Pancreas (tissue), 10 donors: ENCODE measurements at regions not wholly inside any gene's neighbourhood (a gene's known extent, or its start where the extent isn't known, plus 50 kb on each side); places are given as distances from the start of the nearest gene placed in this dataset.

Experiments used
- ATAC-seq, 4 donors: fragments of 200-7000 bp; cut with Tn5 transposase; one replicate each; pipeline versions ENCODE4 v1.8.0 to v1.9.1; 2020; ENCODE audit warnings: mild to moderate bottlenecking in 4 of 4, moderate library complexity in 4 of 4
- DNase-seq, 6 donors: peaks; one replicate each; pipeline ENCODE4 v3.0.0-alpha.2; 2020
- FAIRE-seq: peaks from 2 replicates; lab custom pipeline; 2012; peaks lifted over from hg19 to GRCh38; lab: Jason Lieb, UNC
- H3K27ac ChIP-seq, 4 donors: fragments of 200-600 bp; sonication (generic); 1 replicate in 3 of 4; 2 replicates in 1 of 4; pipeline versions ENCODE4 v1.5.0 to v1.8.0; 2020
- H3K27me3 ChIP-seq, 4 donors: fragments of 200-600 bp; one replicate each; pipeline ENCODE4 v1.8.0; 2021
- H3K36me3 ChIP-seq, 3 donors: fragments of 200-600 bp; sonication (generic) in 1 of 3; one replicate each; pipeline versions ENCODE4 v1.5.0 to v1.8.0; 2020 to 2021
- H3K4me1 ChIP-seq, 3 donors: fragments of 200-600 bp; one replicate each; pipeline ENCODE4 v1.8.0; 2021
- H3K4me3 ChIP-seq, 4 donors: fragments of 200-600 bp; sonication (generic) in 2 of 4; one replicate each; pipeline versions ENCODE4 v1.5.0 to v1.8.0; 2020 to 2021
- H3K9me3 ChIP-seq, 4 donors: fragments of 200-600 bp; one replicate each; pipeline ENCODE4 v1.8.0; 2021
- WGBS, 2 donors: extraction: QIAGEN DNeasy Blood & Tissue Kit; methylation state at CpG; one replicate each; pipeline ENCODE4 v1.1.7; 2013; 5-methylcytosine and 5-hydroxymethylcytosine counted together
- intact Hi-C, 3 donors: fragments of 100-400 bp; cut with DNase I; formaldehyde crosslinking; loops; one replicate each; pipeline versions ENCODE4 v1.11.1 to v1.14.2; 2022
- TF ChIP-seq, protein P1 (sequence below), 4 donors: fragments of 200-600 bp; sonication (generic) in 3 of 4; IDR thresholded peaks; one replicate each; pipeline versions ENCODE4 v1.5.0 to v1.8.0; 2021; ENCODE audit warnings: antibody characterized with exemption in 4 of 4
- donor health status: healthy with polysubstance abuse.
- donor health status: DM: no; HTN: no; CAD: no; lungs with moderate emphysema.
- donor health status: DM: no; HTN: no; CAD: no.
- donor health status: control.
- donor health status: control.
- donor health status: Bipolar disorder and iron deficiency.
- donor health status: DM: yes; HTN: yes; CAD: no.
- donor health status: DM: no; HTN: no; CAD: no.
- donor health status: DM: no; HTN: no; CAD: no.
- donor health status: DM: yes; HTN: yes; CAD: no.

DNA sequence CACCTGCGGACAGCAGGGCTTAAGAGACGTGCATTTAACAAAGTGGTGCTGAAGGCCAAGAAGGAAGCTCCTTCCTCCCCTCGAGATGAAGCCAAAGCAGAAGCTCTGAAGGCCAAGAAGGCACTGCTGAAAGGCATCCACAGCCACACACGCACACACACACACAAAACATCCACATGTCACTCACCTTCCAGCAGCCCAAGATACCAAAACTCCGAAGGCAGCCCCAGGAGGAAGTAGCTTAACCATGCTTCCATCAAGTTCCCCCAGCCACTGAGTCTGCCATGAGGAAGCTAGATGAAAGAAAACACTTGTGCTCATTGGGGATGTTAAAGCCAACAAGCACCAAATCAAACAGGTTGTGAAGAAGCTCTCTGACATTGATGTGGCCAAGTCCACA is 175.7 kb upstream of the POU3F3 start:
- no peaks in the 10 kb centered on the region for H3K9me3 ChIP-seq
- intact Hi-C loops, result no loop called here
- no peak overlapping the region for H3K4me3 ChIP-seq
- no peaks in the 10 kb centered on the region for H3K27me3 ChIP-seq
- TF ChIP-seq, protein P1, sequence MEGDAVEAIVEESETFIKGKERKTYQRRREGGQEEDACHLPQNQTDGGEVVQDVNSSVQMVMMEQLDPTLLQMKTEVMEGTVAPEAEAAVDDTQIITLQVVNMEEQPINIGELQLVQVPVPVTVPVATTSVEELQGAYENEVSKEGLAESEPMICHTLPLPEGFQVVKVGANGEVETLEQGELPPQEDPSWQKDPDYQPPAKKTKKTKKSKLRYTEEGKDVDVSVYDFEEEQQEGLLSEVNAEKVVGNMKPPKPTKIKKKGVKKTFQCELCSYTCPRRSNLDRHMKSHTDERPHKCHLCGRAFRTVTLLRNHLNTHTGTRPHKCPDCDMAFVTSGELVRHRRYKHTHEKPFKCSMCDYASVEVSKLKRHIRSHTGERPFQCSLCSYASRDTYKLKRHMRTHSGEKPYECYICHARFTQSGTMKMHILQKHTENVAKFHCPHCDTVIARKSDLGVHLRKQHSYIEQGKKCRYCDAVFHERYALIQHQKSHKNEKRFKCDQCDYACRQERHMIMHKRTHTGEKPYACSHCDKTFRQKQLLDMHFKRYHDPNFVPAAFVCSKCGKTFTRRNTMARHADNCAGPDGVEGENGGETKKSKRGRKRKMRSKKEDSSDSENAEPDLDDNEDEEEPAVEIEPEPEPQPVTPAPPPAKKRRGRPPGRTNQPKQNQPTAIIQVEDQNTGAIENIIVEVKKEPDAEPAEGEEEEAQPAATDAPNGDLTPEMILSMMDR (IDR thresholded peaks at IDR 0.05), result no peak
- no peaks in the 10 kb centered on the region for H3K36me3 ChIP-seq
- H3K4me1 ChIP-seq, result no peaks in the 10 kb centered on the region
- 58 to 72% methylated on average over 5 of the region's 5 CpGs for WGBS, 2 donors
- ATAC-seq (no peak), FAIRE-seq (no peak), DNase-seq (no peak)
- H3K27ac ChIP-seq, result no peak overlapping the region

DNA sequence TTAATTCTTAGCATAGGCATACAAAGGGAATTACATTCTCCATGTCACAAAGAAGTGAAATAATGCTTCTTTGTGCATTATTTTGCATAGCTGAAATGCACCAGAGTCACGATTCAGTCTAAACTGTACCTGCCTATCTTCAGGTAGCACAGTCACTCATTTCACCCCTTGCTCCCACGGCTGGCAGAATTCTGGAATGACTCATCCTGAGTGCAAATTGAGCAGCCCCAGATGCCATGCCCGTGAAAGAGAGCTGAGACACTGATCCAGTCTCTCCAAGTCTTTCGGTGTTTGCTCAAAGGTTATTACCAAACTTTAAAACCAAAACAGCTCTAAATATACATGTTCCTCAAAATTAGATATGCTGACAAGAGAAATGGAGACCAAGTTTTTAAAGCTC is 168.3 kb upstream of the POU3F3 start:
- H3K27me3 ChIP-seq, result no peaks in the 10 kb centered on the region

DNA sequence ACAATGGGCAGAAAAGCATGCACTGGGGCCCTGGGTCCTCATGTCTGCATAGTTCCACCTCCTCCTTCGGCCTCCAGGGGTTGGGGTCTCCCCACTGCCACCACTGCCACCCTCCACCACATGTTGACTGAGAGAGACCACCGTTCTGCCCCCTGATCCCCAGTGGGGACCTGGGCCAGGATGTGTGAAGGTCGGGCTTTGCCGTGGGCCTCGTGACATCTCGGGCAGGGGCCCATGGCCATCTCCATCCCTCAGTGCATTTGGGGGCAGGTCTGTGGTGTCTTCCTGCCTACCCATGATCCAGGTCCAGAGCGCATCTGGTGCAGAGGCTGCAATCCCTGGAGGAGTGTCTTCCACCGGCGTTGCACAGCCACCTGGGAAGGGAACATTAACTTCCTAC is 166.8 kb upstream of the POU3F3 start:
- ATAC-seq, result no peak
- TF ChIP-seq, protein P1 (IDR thresholded peaks at IDR 0.05), result no peak
- no peaks in the 10 kb centered on the region for H3K36me3 ChIP-seq
- WGBS, 2 donors, result 71 to 81% methylated on average over 9 of the region's 9 CpGs
- H3K27ac ChIP-seq, result no peak overlapping the region
- no peak for FAIRE-seq
- intact Hi-C loops, result no loop called here
- no peaks in the 10 kb centered on the region for H3K27me3 ChIP-seq
- H3K9me3 ChIP-seq, result no peaks in the 10 kb centered on the region
- no peak overlapping the region for H3K4me3 ChIP-seq
- peak in 1 of 6 donors; percentile 50 for DNase-seq
- no peaks in the 10 kb centered on the region for H3K4me1 ChIP-seq

More for the DNA sequence above, 168.3 kb upstream of the POU3F3 start:
- Histone ChIP-seq H3K9me3 (no peaks in the 10 kb centered on the region), H3K36me3 (no peaks in the 10 kb centered on the region), H3K27ac (no peak overlapping the region), H3K4me1 (no peaks in the 10 kb centered on the region), H3K4me3 (no peak overlapping the region)
- intact Hi-C loops, result no loop called here
- 56 to 62% methylated on average over 4 of the region's 4 CpGs for WGBS, 2 donors
- TF ChIP-seq, protein P1 (IDR thresholded peaks at IDR 0.05), result no peak
- no peak for FAIRE-seq
- ATAC-seq, result no peak
- no peak for DNase-seq

DNA sequence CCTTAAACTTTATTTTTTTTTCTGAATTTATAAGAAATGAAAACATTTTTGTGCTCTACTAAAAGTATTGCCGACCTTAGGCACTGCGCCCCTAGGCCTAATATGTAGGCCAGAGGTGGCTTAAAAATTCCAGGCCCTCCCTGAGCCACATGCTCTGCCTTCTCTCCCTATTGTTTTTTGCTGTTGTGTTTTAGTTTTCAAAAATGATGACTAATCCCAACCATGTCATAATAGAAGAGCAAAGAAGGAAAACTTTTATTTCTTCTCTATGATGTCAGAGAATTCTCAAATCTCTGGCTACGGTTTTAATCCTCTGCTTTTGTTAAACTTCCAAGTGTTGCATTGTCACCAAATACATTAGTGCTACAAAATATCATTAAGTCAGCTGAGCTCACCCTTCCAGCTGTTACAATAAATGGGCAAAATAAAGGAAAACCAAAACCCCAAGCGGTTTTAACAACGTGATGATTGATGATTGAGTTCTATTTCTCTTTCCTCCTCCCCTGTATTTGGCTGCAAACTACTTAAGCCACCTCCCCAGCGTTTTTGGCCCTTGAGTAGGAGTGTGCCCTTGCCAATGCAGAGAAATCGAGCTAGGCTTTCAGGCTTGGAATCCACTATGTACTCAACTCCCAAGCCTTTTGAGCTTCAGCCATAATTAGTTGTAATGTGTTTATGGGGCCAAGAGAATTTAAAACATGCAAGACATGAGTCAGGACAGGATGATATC is 163.5 kb upstream of the POU3F3 start:
- Histone ChIP-seq H3K4me3 (no peak overlapping the region), H3K9me3 (no peaks in the 10 kb centered on the region), H3K27me3 (no peaks in the 10 kb centered on the region), H3K27ac (no peak overlapping the region), H3K36me3 (no peaks in the 10 kb centered on the region), H3K4me1 (no peaks in the 10 kb centered on the region)
- ATAC-seq, result peak in 1 of 4 donors; percentile 29
- TF ChIP-seq, protein P1 (IDR thresholded peaks at IDR 0.05), result no peak
- no peak for DNase-seq
- WGBS, 2 donors, result 56 to 70% methylated on average over 7 of the region's 7 CpGs
- FAIRE-seq, result no peak
- intact Hi-C loops, result no loop called here

DNA sequence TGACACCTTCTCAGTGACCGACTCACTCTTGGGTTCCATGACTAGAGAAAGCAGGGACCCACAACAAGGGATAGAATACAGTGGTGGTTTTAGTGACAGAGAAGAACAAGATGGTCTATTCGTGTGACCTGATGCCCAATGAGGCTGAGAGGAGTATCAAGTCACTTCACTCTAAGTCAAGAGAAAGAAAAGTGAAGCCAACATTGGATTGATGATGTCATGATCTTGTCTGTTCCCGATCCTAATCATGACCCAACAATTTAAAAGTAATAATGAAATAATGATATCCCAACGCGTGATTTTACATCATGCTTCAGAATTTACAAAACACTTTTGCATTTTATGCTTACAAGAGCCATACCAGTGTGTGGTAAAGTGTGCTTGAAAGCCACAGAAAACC is 155.6 kb upstream of the POU3F3 start:
- H3K4me3 ChIP-seq, result no peak overlapping the region
- 50 to 59% methylated on average over 5 of the region's 5 CpGs for WGBS, 2 donors
- DNase-seq (no peak), ATAC-seq (no peak), FAIRE-seq (no peak)
- no peak overlapping the region for H3K27ac ChIP-seq
- no peaks in the 10 kb centered on the region for H3K9me3 ChIP-seq
- TF ChIP-seq, protein P1 (IDR thresholded peaks at IDR 0.05), result no peak
- intact Hi-C loops, result no loop called here
- no peaks in the 10 kb centered on the region for H3K4me1 ChIP-seq
- no peaks in the 10 kb centered on the region for H3K27me3 ChIP-seq
- H3K36me3 ChIP-seq, result no peaks in the 10 kb centered on the region
